ENCODE measurements at regions not wholly inside any gene's neighbourhood (a gene's known extent, or its start where the extent isn't known, plus 50 kb on each side); places are given as distances from the start of the nearest gene placed in this dataset.

DNA sequence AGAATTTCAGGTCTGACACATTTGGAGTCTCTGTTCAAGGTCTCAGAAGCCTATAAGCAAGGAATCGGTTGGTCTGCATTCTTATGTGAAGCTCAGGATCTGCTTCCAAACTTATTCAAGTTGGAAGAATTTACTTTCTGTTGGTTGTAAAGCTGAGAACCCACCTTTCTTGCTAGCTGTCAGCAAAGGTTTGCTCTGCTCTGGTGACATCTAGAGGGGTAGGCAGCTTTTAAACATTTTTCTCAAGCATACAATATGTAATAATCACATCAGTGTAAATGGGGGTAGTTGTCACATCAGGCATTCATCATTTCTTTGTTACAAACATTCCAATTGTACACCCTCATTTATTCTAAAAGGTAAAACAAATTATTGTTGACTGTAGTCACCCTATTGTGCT is 935.2 kb downstream of the TRAM1L1 start:
- DNase-seq (ENCODE audit: low spot score) (no peak), ATAC-seq (ENCODE audit: low read depth) (peak; percentile 40; the same call in 1 of the 3 replicates)
- no peaks in the 10 kb centered on the region for H3K9me3 ChIP-seq (ENCODE audit: severe bottlenecking)
- H3K4me3 ChIP-seq (ENCODE audit: severe bottlenecking): no peak overlapping the region
- no peak overlapping the region for H3K27ac ChIP-seq (ENCODE audit: poor library complexity, severe bottlenecking)
- H3K27me3 ChIP-seq (ENCODE audit: insufficient read depth, poor library complexity, severe bottlenecking): no peaks in the 10 kb centered on the region
- no peaks in the 10 kb centered on the region for H3K4me1 ChIP-seq (ENCODE audit: insufficient read depth, poor library complexity, severe bottlenecking)
- TF ChIP-seq CTCF (IDR thresholded peaks at IDR 0.05; ENCODE audit: poor library complexity, severe bottlenecking): peak; percentile 36
- H3K36me3 ChIP-seq (ENCODE audit: low read depth): no peaks in the 10 kb centered on the region

GRCh38 chr4:116143198-116143597 is 942.2 kb downstream of the TRAM1L1 start:
- no peak for DNase-seq (ENCODE audit: low spot score)
- Histone ChIP-seq H3K27ac (ENCODE audit: poor library complexity, severe bottlenecking) (no peak overlapping the region), H3K4me3 (ENCODE audit: severe bottlenecking) (no peak overlapping the region), H3K9me3 (ENCODE audit: severe bottlenecking) (no peaks in the 10 kb centered on the region), H3K4me1 (ENCODE audit: insufficient read depth, poor library complexity, severe bottlenecking) (no peaks in the 10 kb centered on the region), H3K36me3 (ENCODE audit: low read depth) (no peaks in the 10 kb centered on the region), H3K27me3 (ENCODE audit: insufficient read depth, poor library complexity, severe bottlenecking) (no peaks in the 10 kb centered on the region)
- no peak for ATAC-seq (ENCODE audit: low read depth)
- no peak for TF ChIP-seq CTCF (IDR thresholded peaks at IDR 0.05; ENCODE audit: poor library complexity, severe bottlenecking)

GRCh38 chr4:116132946-116133345 is 952.4 kb downstream of the TRAM1L1 start:
- DNase-seq (ENCODE audit: low spot score) (no peak), ATAC-seq (ENCODE audit: low read depth) (no peak)
- Histone ChIP-seq H3K4me1 (ENCODE audit: insufficient read depth, poor library complexity, severe bottlenecking) (no peaks in the 10 kb centered on the region), H3K27me3 (ENCODE audit: insufficient read depth, poor library complexity, severe bottlenecking) (no peaks in the 10 kb centered on the region), H3K27ac (ENCODE audit: poor library complexity, severe bottlenecking) (no peak overlapping the region), H3K9me3 (ENCODE audit: severe bottlenecking) (no peaks in the 10 kb centered on the region), H3K4me3 (ENCODE audit: severe bottlenecking) (no peak overlapping the region), H3K36me3 (ENCODE audit: low read depth) (no peaks in the 10 kb centered on the region)
- TF ChIP-seq CTCF (IDR thresholded peaks at IDR 0.05; ENCODE audit: poor library complexity, severe bottlenecking): no peak

DNA sequence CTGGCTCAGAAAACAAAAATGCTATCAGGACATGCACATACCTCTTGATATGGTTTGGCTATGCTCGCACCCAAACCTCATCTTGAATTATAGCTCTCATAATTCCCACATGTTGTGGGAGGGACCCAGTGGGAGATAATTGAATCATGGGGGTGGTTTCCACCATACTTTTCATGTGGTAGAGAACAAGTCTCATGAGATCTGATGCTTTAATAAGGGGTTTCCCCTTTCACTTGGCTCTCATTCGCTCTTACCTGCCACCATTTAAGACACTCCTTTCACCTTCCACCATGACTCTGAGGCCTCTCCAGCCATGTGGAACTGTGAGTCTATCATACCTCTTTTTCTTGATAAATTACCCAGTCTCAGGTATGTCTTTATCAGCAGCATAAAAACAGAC is 958.6 kb downstream of the TRAM1L1 start:
- DNase-seq (ENCODE audit: low spot score) (no peak), ATAC-seq (ENCODE audit: low read depth) (no peak)
- TF ChIP-seq CTCF (IDR thresholded peaks at IDR 0.05; ENCODE audit: poor library complexity, severe bottlenecking): no peak
- Histone ChIP-seq H3K4me1 (ENCODE audit: insufficient read depth, poor library complexity, severe bottlenecking) (peaks cover 10% of the 10 kb centered on the region), H3K27me3 (ENCODE audit: insufficient read depth, poor library complexity, severe bottlenecking) (no peaks in the 10 kb centered on the region), H3K4me3 (ENCODE audit: severe bottlenecking) (no peak overlapping the region), H3K27ac (ENCODE audit: poor library complexity, severe bottlenecking) (no peak overlapping the region), H3K36me3 (ENCODE audit: low read depth) (no peaks in the 10 kb centered on the region), H3K9me3 (ENCODE audit: severe bottlenecking) (no peaks in the 10 kb centered on the region)

DNA sequence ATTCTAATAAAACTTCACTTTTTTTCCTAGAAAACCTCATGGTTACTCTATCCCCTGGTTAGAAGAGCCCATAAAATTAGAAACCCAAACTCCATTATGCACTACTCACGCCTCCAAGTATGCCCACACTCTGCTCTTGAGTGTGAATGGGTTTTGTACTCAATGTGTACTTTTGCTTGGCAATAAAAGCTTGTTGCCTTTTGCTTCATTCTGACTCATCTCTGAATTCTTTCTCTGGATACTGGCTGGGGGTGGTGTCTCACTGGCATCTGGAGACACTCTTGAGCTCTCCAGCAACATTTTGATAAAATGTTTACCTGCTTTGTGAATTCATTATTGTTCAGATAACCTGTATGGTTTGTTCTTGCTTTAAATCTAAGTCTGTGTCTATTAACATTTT is 963.3 kb downstream of the TRAM1L1 start:
- Histone ChIP-seq H3K27me3 (ENCODE audit: insufficient read depth, poor library complexity, severe bottlenecking) (no peaks in the 10 kb centered on the region), H3K4me1 (ENCODE audit: insufficient read depth, poor library complexity, severe bottlenecking) (peaks cover 3% of the 10 kb centered on the region), H3K27ac (ENCODE audit: poor library complexity, severe bottlenecking) (no peak overlapping the region), H3K4me3 (ENCODE audit: severe bottlenecking) (no peak overlapping the region), H3K36me3 (ENCODE audit: low read depth) (no peaks in the 10 kb centered on the region), H3K9me3 (ENCODE audit: severe bottlenecking) (no peaks in the 10 kb centered on the region)
- no peak for TF ChIP-seq CTCF (IDR thresholded peaks at IDR 0.05; ENCODE audit: poor library complexity, severe bottlenecking)
- DNase-seq (ENCODE audit: low spot score): no peak
- peak; percentile 95 for ATAC-seq (ENCODE audit: low read depth)
